GM18909 (cell line): ENCODE measurements at regions not wholly inside any gene's neighbourhood (a gene's known extent, or its start where the extent isn't known, plus 50 kb on each side); places are given as distances from the start of the nearest gene placed in this dataset.

Experiments used
- ATAC-seq: cut with Tn5 transposase; IDR thresholded peaks from one replicate; pipeline ENCODE4 v1.9.1; 2021; ENCODE audit warnings: mild to moderate bottlenecking; ENCODE audit not compliant: unreplicated experiment, poor library complexity

- ATAC-seq: no peak
These were observed 134.9 kb upstream of the TENM4 start for GRCh38 chr11:79575701-79576100.

- no peak for ATAC-seq
These were observed 129.3 kb upstream of the TENM4 start for GRCh38 chr11:79570104-79570503.

- ATAC-seq: no peak
These were observed 123.6 kb upstream of the TENM4 start for GRCh38 chr11:79564288-79564925.

- no peak for ATAC-seq
These were observed 120.7 kb upstream of the TENM4 start for GRCh38 chr11:79561496-79561895.

GRCh38 chr11:79550809-79551208 lies 110.0 kb upstream of the TENM4 start:
- no peak for ATAC-seq

- no peak for ATAC-seq
These were observed 106.4 kb upstream of the TENM4 start for GRCh38 chr11:79547256-79547655.

GRCh38 chr11:79546351-79546750 lies 105.5 kb upstream of the TENM4 start:
- ATAC-seq: no peak

- no peak for ATAC-seq
These were observed 103.5 kb upstream of the TENM4 start for GRCh38 chr11:79544361-79544760.

GRCh38 chr11:79543101-79543500 lies 102.3 kb upstream of the TENM4 start:
- no peak for ATAC-seq

GRCh38 chr11:79541466-79541865 lies 100.6 kb upstream of the TENM4 start:
- ATAC-seq: no peak

GRCh38 chr11:79538775-79539174 lies 97.9 kb upstream of the TENM4 start:
- no peak for ATAC-seq

- no peak for ATAC-seq
These were observed 95.5 kb upstream of the TENM4 start for GRCh38 chr11:79536155-79536917.

GRCh38 chr11:79535606-79536005 lies 94.8 kb upstream of the TENM4 start:
- no peak for ATAC-seq

GRCh38 chr11:79525257-79525656 lies 84.4 kb upstream of the TENM4 start:
- ATAC-seq: no peak

- no peak for ATAC-seq
These were observed 81.8 kb upstream of the TENM4 start for GRCh38 chr11:79522626-79523025.

GRCh38 chr11:79520086-79520485 lies 79.3 kb upstream of the TENM4 start:
- no peak for ATAC-seq

- no peak for ATAC-seq
These were observed 75.0 kb upstream of the TENM4 start for GRCh38 chr11:79515781-79516180.

- no peak for ATAC-seq
These were observed 73.9 kb upstream of the TENM4 start for GRCh38 chr11:79514695-79515094.

- ATAC-seq: no peak
These were observed 73.5 kb upstream of the TENM4 start for GRCh38 chr11:79514290-79514689.

GRCh38 chr11:79512706-79513469 lies 72.1 kb upstream of the TENM4 start:
- no peak for ATAC-seq

GRCh38 chr11:79510960-79511359 lies 70.1 kb upstream of the TENM4 start:
- ATAC-seq: no peak
